ENCODE measurements at regions not wholly inside any gene's neighbourhood (a gene's known extent, or its start where the extent isn't known, plus 50 kb on each side); places are given as distances from the start of the nearest gene placed in this dataset.
A peak's percentile ranks its signal among the peaks of the same experiment; 100 is the strongest.

DNA sequence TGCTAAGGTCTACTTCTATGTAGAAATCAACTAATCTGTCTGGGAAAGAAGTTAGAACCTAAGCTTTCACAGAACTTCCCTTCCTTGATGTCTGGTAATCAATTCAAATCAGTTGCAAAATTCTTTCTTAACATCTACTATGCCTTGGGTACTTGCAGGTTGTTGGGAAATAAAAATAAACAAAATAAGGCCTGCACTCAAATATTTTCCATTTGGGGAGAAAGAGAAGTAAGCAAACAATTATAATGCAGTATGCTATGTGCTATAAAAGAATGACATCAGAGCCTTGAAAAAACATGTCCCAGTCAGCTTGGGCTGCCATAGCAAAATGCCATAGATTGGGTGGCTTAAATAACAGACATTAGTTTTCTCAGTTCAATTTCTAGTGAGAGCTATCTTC is 425.9 kb upstream of the DCN start:
- DNase-seq: no peak

DNA sequence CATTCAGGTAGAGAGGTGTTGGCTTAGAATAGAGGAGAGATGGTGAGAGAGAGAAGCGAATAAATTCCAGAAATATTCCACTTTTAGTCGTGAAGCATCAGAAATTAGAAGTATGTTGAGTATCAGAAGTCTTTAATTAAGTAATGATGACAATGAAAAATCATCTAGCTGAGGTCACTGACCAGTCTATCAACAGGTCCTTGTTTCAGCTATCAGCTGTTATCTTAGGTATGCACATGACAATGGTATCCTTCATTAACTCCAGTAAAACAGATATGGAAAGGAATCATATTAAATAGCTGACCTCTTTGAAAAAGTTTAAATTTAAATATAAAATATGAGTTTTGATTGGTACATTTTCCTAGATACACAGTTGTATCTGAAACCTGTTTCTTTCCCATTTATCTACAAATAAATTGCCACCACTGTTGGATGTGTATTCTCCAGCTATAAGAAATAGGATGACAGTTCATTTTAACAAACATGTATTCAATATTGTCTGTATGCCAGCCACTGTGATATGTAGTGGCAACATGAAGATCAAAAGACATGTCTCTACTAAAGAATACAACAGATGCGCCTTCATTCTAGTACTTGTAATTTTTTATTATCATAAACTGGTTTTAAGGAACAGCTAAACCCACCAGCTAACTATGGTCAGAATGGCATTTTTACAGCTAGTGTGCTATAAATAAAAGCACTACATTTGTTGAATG is 424.2 kb upstream of the DCN start:
- DNase-seq: no peak

DNA sequence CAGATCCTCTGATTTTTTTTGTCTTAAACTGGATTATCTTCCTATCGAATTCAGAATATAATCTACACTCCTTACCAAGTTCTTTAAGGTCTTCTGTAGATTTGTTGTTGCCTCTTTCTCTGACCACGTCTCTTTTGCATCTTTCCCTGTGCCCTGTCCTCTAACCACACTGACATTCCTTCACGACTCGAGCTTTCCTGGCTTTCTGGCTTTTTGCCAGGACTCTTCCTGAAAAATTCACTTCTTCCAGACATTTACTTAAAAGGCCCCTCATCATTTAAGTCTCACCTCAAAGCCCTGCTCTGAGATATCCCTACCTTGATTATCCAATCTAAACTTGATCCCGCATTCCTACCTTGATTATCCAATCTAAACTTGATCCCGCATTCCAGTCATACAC is 422.3 kb upstream of the DCN start:
- no peak for DNase-seq

DNA sequence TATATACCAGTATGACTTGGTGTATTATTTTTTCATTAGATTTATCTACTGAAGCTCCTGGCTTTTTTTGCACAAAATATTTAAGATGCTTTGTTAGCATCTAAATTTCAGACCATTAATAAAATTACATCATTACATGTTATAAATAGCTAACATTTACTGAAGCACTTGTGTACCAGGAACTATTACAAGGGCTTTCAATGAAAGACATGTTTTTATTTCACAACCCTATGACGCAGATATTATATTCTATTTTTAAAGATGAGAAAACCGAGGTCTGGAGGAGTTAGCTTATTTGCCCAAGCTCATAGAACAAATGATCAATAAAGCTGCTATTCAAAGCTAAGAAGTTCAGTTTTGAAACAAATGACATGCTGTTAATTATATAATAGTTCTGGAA is 420.4 kb upstream of the DCN start:
- DNase-seq: no peak

DNA sequence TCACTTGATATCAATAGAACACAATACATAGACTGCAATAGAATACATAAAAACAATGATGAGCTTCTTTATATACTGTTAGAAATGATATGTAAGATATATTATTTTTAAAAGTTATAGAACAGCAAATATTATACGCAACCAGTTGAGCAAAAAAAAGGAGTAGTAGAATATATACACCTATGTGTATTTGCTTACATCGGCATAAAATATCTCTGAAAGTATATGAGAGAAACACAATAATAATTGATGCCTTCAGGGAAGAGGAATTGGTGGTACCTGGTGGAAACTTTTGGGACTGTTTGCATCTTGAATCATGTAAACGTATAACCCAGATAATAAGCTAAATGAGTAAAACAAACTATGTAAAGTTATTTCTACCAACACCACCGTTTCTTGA is 418.4 kb upstream of the DCN start:
- DNase-seq: no peak

DNA sequence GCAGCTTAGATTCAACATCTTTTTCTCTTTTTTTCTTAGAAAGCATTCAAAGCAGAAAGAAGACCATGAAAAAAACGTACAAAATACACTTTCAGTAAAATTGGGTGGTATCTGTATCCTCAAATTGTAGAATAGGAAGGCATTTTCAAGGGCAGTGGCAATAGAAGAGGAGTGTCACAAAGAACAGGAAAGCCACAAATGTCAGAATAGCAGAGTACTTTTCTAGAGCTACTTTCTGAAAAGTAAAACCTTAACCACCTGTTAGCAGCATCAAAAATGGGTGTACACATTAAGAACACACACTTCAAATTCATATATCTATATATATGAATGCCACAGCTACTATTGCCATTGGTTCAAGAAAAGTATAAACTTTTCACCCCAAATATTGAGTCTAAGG is 412.1 kb upstream of the DCN start:
- DNase-seq: no peak

DNA sequence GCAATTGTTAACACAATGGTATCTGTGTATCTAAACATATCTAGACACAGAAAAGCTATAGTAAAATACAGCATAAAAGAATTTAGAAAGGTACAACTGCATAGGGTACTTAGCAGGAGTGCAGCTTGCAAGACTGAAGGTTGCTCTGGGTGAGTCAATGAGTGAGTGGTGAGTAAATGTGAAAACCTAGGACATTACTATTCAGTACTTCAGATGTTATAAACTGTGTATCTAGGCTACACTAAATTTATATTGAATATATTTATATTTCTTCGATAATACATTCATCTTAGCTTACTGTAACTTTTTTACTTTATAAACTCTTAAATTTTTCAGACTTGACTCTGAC is 409.0 kb upstream of the DCN start:
- DNase-seq: no peak

DNA sequence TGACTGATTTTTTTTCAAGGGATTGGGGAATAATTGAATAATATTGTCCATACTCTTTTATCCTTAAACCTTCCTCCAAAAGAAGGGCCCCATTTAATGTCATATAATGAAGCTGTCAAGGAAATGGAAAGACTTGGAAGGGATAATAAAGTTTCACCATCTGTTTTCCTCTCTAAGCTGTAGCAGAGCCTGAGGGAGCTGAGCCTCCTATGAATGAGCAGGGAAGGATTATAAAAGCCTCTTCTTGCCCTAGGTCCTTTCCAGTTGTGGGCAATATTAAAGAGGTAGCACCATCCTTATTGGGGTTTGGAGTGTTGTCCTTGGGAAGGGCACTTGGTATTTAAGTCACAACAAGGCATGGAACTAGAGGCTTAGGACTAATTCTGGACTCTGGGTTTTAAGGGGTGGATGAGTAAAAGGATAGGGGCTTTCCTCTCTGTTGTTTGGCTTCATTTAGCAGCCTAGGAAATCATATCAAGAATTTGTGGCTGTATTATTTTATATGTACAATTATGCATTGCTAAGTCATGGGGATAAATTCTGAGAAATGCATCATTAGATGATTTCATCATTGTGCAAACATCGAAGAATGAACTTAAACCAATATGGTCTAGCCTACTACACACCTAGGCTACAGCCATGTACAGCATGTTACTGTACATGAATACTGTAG is 408.5 kb upstream of the DCN start:
- no peak for DNase-seq

DNA sequence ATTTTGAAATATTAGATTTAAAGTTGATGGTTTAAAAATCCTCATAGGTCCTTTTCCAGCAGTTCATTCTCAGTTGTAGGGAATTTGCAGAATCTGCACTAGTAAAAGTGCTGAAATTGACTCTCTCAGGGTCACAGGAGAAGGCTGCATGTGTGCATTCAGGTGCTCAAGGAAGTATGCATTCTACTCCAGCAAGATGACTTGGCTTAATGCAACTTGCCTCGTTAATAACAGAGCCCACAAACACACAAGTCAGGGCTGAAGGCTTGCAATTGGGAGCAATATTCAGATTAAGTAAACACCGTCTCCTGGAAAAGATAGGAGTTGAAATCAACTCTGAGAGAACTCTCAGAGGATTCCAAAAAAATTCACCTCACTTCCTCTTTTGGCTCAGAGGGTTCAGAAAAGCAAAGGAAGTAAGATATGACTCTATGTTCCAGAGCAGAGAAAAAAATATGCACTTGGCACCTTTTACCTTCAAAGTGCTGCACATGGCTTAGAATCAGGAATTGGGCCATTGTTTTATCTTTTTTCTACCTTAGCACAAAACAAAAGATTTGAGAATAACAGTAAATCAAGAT is 406.3 kb upstream of the DCN start:
- no peak for DNase-seq

DNA sequence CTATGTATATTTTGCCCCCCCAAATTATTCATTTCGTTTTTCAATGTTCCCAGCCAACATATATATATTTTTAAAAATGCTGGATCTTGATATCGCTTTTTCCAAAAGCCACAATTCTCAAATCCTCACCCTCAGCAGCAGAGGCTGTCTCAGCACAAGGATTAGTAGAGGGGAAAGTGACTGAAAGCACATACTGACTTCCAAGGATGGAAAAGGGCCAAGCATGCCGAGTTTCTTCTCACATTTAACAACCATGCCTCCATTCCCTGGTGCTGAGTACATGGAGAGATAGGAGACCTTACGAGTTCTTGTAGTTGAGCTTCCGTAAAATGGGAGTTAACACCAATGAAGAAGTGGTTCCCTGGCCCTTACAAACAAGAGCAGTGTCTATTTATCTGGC is 403.4 kb upstream of the DCN start:
- DNase-seq: no peak

DNA sequence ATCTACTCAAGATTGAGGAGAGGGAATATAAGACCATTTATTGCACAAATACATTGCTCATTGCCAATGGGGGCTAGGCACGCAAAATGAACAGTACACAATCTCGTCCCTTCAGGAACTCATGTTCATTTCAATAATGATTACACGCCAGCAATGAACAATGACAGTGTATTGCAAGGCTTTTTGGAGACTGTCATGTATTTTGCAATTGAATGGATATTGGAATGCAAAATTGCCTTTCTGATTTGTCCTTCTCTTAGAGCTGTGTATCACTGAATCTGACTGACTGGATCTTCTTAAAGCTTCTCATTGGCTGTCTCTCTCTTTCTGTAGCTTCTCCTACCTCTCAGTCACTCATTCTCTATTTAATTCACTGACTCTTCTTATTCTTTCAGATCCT is 400.2 kb upstream of the DCN start:
- no peak for DNase-seq

DNA sequence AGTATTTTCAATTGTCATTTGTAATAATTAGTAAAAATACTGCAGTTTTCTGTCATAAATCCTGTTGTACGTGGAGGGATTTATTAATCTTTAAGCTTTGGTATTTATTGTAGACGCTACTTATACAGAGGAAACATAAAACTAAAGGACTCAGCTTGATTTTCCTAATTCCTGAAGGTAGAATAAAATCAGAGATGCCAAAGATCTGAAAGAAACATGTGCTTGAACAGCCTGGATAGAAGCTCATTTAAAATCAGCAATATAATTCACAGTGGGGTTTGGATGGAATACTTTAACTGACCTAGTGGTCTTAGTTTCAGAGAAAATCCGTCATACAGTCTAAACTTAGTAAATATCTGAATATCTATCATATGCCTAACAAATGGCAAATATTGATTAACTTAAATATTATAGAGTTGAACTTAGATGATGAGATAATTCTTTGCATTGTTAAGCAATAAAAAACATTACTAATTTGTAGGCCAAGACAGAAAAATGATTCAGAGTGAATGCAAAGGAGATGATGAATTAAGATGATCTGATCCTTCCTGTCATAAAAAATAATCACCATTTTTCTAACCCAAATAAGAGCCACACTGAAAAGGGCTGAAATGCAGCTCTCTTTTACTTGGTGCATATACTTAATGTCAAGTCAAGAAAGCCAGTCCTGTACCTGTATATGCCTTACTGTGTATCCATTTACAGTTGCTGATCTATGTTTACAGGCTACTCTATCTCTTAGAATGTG is 397.1 kb upstream of the DCN start:
- no peak for DNase-seq

DNA sequence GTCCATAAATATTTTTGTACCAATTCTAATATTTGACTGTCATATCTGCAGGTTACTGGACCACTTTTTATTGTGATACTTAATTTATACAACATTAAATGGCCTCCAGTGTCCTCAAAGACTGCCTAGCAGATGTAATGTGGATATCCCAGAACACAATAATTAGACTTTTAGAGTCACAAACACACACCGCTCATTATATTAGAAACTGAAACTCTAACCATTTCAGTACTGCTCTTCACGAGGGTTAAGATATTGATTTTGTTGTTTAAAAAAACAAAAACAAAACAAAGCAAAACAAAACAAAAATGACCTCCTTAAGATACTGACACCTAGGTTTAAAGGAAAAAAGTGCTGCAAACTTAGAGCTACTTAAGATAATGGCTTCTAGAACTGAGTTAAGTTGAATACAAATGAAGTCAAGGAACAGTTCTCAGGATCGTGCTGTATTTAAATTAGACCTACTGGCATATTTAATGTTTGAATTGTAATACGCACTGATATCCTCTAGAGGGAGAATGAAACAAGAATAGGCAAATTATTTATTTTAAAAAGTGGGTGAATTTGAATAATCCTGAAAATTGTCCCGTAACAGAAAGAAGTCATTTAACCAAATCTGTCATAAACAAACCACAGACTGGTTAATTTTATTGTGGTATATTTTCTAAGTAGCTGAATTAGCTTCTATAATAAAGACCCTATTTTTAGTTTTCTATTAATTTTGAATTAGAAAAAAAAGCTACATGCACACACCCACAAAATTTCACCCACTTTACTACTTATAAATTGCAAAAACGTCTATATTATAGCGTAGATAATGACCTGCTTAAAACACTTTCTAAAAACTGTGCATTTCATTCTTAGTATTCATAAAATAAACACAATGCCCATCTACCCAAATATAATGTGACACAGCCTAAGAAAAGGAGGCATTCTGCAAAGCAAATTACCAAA is 395.2 kb upstream of the DCN start:
- no peak for DNase-seq

DNA sequence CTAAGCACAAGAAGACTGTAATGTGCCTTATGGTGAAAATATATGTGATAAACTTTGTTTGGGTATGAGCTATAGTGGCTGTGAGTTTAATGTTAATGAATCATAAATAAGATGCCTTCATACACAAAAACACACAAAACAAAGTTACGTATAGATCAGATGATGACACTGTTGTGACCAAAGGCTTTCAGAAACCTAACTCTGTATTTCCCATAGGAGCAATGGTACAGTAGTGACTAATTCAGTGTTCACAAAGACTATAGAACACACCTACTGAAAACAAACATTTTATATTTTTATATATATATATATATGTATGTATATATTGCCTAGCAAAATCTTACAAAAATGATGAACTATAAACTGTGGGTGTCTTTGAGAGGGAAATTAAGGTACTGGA is 393.8 kb upstream of the DCN start:
- no peak for DNase-seq

DNA sequence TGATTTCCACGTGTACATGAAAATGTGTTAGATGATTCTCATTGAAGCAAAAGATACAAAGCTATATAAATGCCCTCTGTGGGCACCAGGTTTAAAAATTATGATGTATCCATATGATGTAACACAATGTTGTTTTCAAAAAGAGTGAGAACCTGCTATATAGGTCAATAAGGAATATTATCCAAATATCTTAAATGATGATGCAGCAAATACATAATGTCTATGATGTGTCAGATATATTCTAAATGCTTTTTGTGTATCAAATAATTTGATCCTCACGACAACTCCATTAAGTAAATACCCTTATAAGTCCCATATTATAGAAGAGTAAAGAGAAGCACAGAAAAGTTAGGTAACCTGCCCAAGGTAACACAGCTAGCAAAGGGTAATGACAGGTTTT is 393.0 kb upstream of the DCN start:
- DNase-seq: no peak

DNA sequence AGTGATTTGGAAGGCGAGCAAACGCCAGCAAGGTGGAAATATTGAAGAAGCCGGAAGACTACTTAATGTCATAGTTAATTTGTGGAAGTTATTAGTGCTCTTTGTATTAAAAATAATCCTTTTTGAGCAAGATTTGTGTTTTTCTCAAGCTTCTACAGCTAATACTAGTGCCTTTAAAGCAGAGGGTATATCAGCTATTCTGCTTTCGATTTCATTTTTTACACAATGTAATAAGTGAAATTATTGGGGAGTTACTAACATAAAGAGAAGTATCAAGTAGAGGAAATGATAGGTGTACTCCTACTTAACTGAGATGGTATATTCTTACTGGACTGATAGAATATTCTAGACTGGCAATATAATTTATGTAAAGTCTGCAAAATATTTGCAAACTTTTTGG is 392.4 kb upstream of the DCN start:
- DNase-seq: no peak

DNA sequence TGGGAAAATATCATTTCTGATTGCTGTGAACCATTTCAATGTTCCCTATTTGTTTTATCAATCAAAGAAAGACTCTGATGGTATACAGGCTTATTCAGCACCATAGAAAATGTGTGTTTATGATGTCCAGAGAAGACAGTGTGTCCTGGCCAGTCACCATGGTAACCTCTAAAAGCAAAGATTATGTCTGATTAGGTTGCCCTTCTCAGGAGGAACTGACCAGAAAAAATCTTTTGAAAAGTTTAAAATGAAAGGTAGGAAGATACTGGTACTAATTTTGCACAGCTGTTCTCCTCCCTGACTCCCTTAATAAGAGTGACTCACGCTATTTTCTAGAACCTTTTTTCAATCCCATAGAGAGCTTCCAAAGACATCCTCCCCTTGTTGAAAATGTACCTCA is 391.8 kb upstream of the DCN start:
- no peak for DNase-seq

DNA sequence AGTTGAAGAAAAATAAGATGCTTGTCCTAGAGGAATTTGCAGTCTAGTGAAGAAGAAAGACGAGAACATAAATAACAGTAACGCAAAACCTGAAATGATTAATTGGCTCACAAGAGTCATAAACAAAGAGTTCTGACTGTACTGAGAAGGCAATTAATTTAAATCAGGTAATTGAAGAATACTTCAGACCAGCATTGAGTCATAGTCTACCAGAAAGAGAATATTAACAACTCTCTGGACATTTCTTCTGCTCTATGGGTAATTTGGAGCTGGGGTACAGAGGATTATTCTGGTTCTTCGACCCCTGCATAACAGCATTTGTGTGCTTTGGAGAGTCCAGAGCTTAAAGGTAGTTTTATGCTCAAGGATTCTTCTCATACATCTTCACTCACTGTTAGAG is 390.3 kb upstream of the DCN start:
- no peak for DNase-seq

DNA sequence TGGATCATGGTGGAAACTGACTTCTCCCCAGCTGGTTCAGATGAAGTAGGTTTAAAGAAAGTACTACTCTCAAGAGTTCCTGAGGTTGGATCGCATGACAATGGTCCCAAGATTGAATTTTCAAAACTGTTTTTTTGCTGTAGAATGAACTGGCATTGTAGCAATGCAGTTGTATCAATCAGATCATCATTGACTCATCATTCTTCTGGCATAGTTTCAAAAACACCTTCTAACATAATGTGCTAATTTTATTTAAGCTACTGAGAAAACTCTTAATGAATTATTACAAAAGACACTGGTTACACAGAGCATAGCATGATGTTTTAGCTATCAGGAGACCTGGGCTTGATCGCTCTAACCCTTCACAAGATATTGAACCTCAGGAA is 384.5 kb upstream of the DCN start:
- DNase-seq: no peak

DNA sequence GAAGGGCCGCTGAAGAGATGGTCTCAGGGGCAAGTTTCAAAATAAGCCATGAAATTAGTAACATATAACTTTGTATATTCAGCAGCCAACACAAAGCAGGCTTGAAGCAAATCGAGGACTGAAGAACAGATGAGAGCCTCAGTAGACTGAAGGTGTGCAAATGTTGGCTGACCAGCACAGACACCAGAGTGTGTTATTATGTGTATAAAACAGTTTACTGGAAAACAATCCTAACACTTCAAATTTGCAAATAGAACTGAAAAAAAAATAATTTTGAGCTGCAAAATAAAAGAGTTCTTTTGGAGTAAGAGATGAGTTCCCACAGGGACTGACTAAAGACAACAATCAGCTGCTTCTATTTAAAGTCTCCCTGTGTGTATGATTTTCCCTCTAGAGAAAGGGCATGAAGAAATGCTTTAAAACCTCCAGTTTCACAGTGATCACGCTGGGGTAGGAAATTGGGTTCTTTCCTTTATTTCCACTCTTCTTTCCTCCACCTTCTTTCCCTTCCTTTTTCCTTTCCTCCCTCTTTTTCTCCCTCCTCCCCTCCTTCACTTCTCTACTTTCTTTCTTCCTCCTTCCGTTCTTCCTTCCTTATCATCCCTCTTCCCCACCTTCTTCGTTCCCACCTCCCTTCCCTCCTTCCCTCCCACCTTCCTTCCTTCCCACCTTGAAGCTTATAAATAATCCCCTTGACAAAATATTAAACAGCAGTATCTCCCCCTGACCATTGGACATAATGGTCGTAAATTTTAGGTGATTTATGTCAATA is 383.9 kb upstream of the DCN start:
- DNase-seq: no peak

DNA sequence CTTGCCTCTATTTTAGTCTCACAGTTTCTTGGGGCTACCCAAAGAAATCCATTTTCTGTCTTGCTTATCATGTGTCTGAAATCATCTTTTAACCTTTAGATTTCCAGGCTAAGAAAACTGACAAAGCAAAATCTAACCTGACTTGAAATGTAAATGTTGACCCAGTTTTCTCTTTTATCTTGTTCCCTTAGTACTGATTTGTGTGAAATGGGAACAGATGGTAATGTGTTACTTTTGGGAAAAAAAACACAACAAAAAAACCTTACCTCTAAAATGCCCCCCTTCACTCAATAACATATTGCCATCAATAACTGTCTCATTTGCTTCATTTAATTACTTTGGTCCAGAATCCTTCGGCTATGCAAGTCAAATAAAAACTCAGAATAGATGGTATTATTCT is 383.2 kb upstream of the DCN start:
- no peak for DNase-seq

DNA sequence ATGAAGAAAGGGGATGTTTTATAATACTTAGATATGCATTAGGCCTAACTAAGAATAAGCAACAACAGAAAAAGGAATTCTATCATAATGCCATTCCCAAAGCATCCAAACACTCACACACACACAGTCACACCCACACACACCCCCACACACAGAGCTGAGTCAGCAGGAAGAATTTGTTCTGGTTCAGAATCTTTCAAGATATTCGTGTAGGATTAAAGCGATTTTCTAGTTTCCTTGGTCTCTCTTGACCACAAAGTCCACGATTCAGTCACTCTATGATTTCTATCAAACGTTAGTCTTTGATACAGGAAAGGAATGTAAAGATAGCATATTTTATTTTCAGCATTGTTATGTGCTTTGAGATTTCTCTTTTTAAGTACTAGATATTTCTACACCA is 382.6 kb upstream of the DCN start:
- peak; percentile 16 for DNase-seq

Data from stimulated activated CD4-positive, alpha-beta T cell treated with anti-CD3 and anti-CD28 coated beads, Interleukin-1b, Interleukin-23, amount 100 ng/mL, for 48 hours (primary cell).